ENCODE measurements at regions not wholly inside any gene's neighbourhood (a gene's known extent, or its start where the extent isn't known, plus 50 kb on each side); places are given as distances from the start of the nearest gene placed in this dataset.

DNA sequence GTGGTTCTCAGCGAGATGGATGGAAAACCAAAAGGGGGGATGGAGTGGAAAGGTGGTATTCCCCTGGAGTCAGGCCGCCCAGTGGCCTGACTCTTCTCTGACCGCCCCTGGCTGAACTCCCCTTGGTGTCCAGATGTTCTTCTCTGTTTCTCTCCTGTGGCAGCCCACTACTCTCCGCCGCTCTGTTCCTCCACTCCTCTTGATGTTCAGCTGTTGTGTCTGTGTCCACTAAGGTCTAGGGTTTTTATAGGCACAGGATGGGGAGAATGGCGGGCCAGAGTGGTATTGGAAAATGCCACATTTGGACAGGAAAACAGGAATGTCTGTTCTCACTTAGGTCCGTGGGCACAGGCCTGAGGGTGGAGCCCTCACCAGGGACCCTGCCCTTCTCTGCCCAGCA is 954.3 kb upstream of the MBL2 start:
- H3K36me3 ChIP-seq = no peaks in the 10 kb centered on the region
- H3K27me3 ChIP-seq = no peaks in the 10 kb centered on the region
- intact Hi-C loops (cut with DNase I; ENCODE audit: low total_unique reads) (no loop called here), in situ Hi-C loops (cut with MboI; ENCODE audit: low sequenced_read_pairs in 4 of 4) (no loop called here)
- DNase-seq (no peak), ATAC-seq (no peak)
- no peaks in the 10 kb centered on the region for H3K4me1 ChIP-seq
- TF ChIP-seq POLR2A (IDR thresholded peaks at IDR 0.05) = no peak
- TF ChIP-seq, protein P1, sequence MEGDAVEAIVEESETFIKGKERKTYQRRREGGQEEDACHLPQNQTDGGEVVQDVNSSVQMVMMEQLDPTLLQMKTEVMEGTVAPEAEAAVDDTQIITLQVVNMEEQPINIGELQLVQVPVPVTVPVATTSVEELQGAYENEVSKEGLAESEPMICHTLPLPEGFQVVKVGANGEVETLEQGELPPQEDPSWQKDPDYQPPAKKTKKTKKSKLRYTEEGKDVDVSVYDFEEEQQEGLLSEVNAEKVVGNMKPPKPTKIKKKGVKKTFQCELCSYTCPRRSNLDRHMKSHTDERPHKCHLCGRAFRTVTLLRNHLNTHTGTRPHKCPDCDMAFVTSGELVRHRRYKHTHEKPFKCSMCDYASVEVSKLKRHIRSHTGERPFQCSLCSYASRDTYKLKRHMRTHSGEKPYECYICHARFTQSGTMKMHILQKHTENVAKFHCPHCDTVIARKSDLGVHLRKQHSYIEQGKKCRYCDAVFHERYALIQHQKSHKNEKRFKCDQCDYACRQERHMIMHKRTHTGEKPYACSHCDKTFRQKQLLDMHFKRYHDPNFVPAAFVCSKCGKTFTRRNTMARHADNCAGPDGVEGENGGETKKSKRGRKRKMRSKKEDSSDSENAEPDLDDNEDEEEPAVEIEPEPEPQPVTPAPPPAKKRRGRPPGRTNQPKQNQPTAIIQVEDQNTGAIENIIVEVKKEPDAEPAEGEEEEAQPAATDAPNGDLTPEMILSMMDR (IDR thresholded peaks at IDR 0.05 in 4 of 5, conservative IDR thresholded peaks at IDR 0.05 in 1 of 5) = no peak
- no peak overlapping the region for H3K4me3 ChIP-seq
- no peaks in the 10 kb centered on the region for H3K9me3 ChIP-seq
- H3K27ac ChIP-seq = no peak overlapping the region

DNA sequence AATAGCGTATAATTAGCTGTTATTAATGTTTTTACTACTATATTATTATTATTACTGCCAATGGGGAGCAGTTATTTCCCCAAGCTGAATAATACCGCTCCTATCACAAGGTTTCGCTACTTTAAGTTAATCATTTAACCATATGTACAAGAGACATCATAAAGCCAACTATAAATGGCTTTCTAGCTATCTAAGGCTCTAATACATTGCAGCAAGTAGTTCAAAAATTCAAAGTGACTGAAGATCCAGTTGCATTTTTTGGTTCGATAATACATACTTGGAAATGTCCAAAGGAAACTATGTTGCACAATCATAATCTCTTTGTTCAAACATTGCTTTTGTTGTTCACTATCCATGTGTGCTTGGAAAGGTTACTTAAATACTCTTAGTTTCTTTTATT is 952.0 kb upstream of the MBL2 start:
- Histone ChIP-seq H3K27me3 (no peaks in the 10 kb centered on the region), H3K9me3 (no peaks in the 10 kb centered on the region), H3K36me3 (no peaks in the 10 kb centered on the region), H3K4me3 (no peak overlapping the region), H3K4me1 (no peaks in the 10 kb centered on the region), H3K27ac (no peak overlapping the region)
- DNase-seq = no peak
- no peak for ATAC-seq
- no peak for TF ChIP-seq POLR2A (IDR thresholded peaks at IDR 0.05)
- TF ChIP-seq, protein P1 (IDR thresholded peaks at IDR 0.05 in 4 of 5, conservative IDR thresholded peaks at IDR 0.05 in 1 of 5) = no peak
- intact Hi-C loops (cut with DNase I; ENCODE audit: low total_unique reads) (no loop called here), in situ Hi-C loops (cut with MboI; ENCODE audit: low sequenced_read_pairs in 4 of 4) (no loop called here)

- DNase-seq = no peak
- no peak for ATAC-seq
- in situ Hi-C loops (cut with MboI; ENCODE audit: low sequenced_read_pairs in 4 of 4) = no loop called here
- no peaks in the 10 kb centered on the region for H3K4me1 ChIP-seq
- no peaks in the 10 kb centered on the region for H3K27me3 ChIP-seq
- no peak overlapping the region for H3K4me3 ChIP-seq
- H3K36me3 ChIP-seq = no peaks in the 10 kb centered on the region
- TF ChIP-seq, protein P1 (IDR thresholded peaks at IDR 0.05 in 4 of 5, conservative IDR thresholded peaks at IDR 0.05 in 1 of 5) = no peak
- no peak for TF ChIP-seq POLR2A (IDR thresholded peaks at IDR 0.05)
- H3K27ac ChIP-seq = no peak overlapping the region
- H3K9me3 ChIP-seq = no peaks in the 10 kb centered on the region
- intact Hi-C loops (cut with DNase I; ENCODE audit: low total_unique reads) = no loop called here
These were observed 947.1 kb upstream of the MBL2 start for GRCh38 chr10:53719658-53720057.

DNA sequence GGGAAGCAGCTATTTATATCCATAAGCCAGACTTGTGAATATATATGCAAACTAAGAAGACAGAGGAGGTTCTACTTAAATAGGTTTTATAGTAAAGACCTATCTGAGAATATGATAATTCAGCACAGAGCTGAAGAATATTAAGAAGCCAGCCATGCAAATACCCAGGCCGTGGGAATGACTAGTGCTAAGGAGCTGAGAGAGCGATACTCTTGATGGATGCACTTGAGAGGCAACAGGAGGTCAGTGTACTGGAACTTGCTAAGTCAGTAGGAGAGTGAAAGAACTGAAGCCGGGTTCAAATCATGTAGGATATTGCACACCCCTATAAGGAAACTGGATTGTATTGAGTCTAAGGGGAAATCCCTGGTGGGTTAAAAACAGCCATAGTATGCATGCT is 943.6 kb upstream of the MBL2 start:
- no peaks in the 10 kb centered on the region for H3K9me3 ChIP-seq
- no peak overlapping the region for H3K27ac ChIP-seq
- ATAC-seq (no peak), DNase-seq (no peak)
- no peak overlapping the region for H3K4me3 ChIP-seq
- in situ Hi-C loops (cut with MboI; ENCODE audit: low sequenced_read_pairs in 4 of 4) (no loop called here), intact Hi-C loops (cut with DNase I; ENCODE audit: low total_unique reads) (no loop called here)
- no peaks in the 10 kb centered on the region for H3K36me3 ChIP-seq
- no peaks in the 10 kb centered on the region for H3K27me3 ChIP-seq
- TF ChIP-seq, protein P1 (IDR thresholded peaks at IDR 0.05 in 4 of 5, conservative IDR thresholded peaks at IDR 0.05 in 1 of 5) = no peak
- TF ChIP-seq POLR2A (IDR thresholded peaks at IDR 0.05) = no peak
- H3K4me1 ChIP-seq = no peaks in the 10 kb centered on the region

DNA sequence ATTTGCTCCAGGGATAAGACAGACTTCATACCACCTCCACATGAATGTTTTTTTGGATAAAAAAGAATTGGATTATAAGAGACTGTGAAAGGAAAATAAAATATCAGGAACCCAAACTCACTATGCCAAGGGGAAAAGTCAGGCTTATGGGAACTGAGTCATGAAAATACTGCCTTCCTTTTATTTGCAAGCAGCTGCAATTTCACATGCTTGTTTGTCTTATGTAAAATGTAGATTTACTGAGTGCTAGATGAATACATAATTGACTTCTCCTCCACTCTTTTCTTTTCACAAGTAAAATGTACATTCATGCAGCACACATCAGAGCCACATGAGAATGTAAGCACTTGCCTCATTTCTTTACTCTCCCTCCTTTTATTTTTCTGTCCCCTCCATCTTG is 940.8 kb upstream of the MBL2 start:
- H3K27me3 ChIP-seq = no peaks in the 10 kb centered on the region
- no peaks in the 10 kb centered on the region for H3K9me3 ChIP-seq
- H3K4me1 ChIP-seq = no peaks in the 10 kb centered on the region
- no peak for DNase-seq
- H3K36me3 ChIP-seq = no peaks in the 10 kb centered on the region
- intact Hi-C loops (cut with DNase I; ENCODE audit: low total_unique reads) (no loop called here), in situ Hi-C loops (cut with MboI; ENCODE audit: low sequenced_read_pairs in 4 of 4) (no loop called here)
- no peak overlapping the region for H3K27ac ChIP-seq
- H3K4me3 ChIP-seq = no peak overlapping the region
- no peak for ATAC-seq
- TF ChIP-seq, protein P1 (IDR thresholded peaks at IDR 0.05 in 4 of 5, conservative IDR thresholded peaks at IDR 0.05 in 1 of 5) = no peak
- TF ChIP-seq POLR2A (IDR thresholded peaks at IDR 0.05) = no peak
